GM23338 (cell line): ENCODE measurements at regions not wholly inside any gene's neighbourhood (a gene's known extent, or its start where the extent isn't known, plus 50 kb on each side); places are given as distances from the start of the nearest gene placed in this dataset.

ENCODE experiments used
- CREB1 ChIP-seq: fragments of 250-450 bp; sonication (Bioruptor Pico); IDR thresholded peaks from 2 replicates; pipeline ENCODE4 v1.5.0; 2020; ENCODE audit warnings: low read depth, mild to moderate bottlenecking, moderate library complexity
- EZH2 ChIP-seq: fragments of 200-600 bp; sonication (generic); IDR thresholded peaks from one replicate; pipeline ENCODE4 v1.8.0; 2017; ENCODE audit warnings: antibody characterized with exemption, mild to moderate bottlenecking, low read depth; ENCODE audit not compliant: unreplicated experiment
- EZH2phosphoT487 ChIP-seq: fragments of 200-600 bp; sonication (generic); IDR thresholded peaks from one replicate; pipeline ENCODE4 v1.8.1; 2018; ENCODE audit warnings: antibody characterized with exemption; ENCODE audit not compliant: unreplicated experiment
- JUNB ChIP-seq: IDR thresholded peaks from one replicate; pipeline ENCODE4 v1.6.1; 2016; ENCODE audit warnings: antibody characterized with exemption; ENCODE audit not compliant: unreplicated experiment
- NANOG ChIP-seq: IDR thresholded peaks from 2 replicates; pipeline ENCODE4 v1.6.1; 2016; ENCODE audit warnings: antibody characterized with exemption, borderline replicate concordance
- POLR2AphosphoS5 ChIP-seq: IDR thresholded peaks from 2 replicates; pipeline ENCODE4 v1.6.1; 2016; ENCODE audit warnings: antibody characterized with exemption, low read depth
- STAT1 ChIP-seq: IDR thresholded peaks from one replicate; pipeline ENCODE4 v1.6.1; 2016; ENCODE audit warnings: antibody characterized with exemption; ENCODE audit not compliant: unreplicated experiment
- ZNF114 ChIP-seq: fragments of 250-450 bp; sonication (Bioruptor Pico); IDR thresholded peaks from 2 replicates; pipeline ENCODE4 v1.5.0; 2020; ENCODE audit warnings: mild to moderate bottlenecking, moderate library complexity
- ZNF331 ChIP-seq: fragments of 250-450 bp; sonication (Bioruptor Pico); IDR thresholded peaks from 2 replicates; pipeline ENCODE4 v1.5.0; 2020; ENCODE audit warnings: low read depth, mild to moderate bottlenecking, moderate library complexity
- TF ChIP-seq, protein P1 (sequence below), 2 experiments: fragments of 200-600 bp in 1 of 2; sonication (generic) in 1 of 2; conservative IDR thresholded peaks; 2 replicates each; pipeline versions ENCODE4 v1.5.1 to v1.6.1; 2016 to 2017; ENCODE audit warnings: antibody characterized with exemption in 2 of 2, low read depth in 2 of 2, mild to moderate bottlenecking in 2 of 2, moderate library complexity in 1 of 2
- TF ChIP-seq, protein P2 (sequence below): IDR thresholded peaks from 2 replicates; pipeline ENCODE4 v1.6.1; 2016; ENCODE audit warnings: antibody characterized with exemption
- TF ChIP-seq, protein P3 (sequence below): IDR thresholded peaks from one replicate; pipeline ENCODE4 v1.6.1; 2018; ENCODE audit warnings: antibody characterized with exemption; ENCODE audit not compliant: unreplicated experiment
- TF ChIP-seq, protein P4 (sequence below): fragments of 250-450 bp; sonication (Bioruptor Pico); IDR thresholded peaks from 2 replicates; pipeline ENCODE4 v1.5.0; 2020; ENCODE audit warnings: mild to moderate bottlenecking, moderate library complexity

DNA sequence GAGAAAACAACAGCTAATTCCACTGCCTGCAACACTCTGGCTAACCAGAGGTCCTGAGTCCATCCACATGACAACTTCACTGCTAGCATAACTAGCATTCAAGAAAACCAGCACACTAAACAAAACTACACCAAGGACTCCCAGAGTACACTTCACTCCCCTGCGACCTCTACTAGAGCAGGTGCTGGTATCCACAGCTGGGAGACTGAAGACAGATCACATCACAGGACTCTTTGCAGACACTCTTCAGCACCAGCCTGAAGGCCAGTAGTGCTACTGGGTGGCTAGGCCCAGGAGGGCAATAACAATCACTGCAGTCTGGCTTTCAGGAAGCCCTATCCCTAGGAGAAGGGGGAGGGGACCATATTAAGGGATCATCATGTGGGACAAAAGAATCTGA is 54.4 kb upstream of the MYB start:
- TF ChIP-seq, protein P1, sequence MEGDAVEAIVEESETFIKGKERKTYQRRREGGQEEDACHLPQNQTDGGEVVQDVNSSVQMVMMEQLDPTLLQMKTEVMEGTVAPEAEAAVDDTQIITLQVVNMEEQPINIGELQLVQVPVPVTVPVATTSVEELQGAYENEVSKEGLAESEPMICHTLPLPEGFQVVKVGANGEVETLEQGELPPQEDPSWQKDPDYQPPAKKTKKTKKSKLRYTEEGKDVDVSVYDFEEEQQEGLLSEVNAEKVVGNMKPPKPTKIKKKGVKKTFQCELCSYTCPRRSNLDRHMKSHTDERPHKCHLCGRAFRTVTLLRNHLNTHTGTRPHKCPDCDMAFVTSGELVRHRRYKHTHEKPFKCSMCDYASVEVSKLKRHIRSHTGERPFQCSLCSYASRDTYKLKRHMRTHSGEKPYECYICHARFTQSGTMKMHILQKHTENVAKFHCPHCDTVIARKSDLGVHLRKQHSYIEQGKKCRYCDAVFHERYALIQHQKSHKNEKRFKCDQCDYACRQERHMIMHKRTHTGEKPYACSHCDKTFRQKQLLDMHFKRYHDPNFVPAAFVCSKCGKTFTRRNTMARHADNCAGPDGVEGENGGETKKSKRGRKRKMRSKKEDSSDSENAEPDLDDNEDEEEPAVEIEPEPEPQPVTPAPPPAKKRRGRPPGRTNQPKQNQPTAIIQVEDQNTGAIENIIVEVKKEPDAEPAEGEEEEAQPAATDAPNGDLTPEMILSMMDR (conservative IDR thresholded peaks at IDR 0.05; ENCODE audit: low read depth in 2 of 2), result no peak
- TF ChIP-seq, protein P2, sequence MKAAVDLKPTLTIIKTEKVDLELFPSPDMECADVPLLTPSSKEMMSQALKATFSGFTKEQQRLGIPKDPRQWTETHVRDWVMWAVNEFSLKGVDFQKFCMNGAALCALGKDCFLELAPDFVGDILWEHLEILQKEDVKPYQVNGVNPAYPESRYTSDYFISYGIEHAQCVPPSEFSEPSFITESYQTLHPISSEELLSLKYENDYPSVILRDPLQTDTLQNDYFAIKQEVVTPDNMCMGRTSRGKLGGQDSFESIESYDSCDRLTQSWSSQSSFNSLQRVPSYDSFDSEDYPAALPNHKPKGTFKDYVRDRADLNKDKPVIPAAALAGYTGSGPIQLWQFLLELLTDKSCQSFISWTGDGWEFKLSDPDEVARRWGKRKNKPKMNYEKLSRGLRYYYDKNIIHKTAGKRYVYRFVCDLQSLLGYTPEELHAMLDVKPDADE, result no peak
- TF ChIP-seq CREB1 (CRISPR knock-in tag) (no peak), POLR2AphosphoS5 (no peak), EZH2phosphoT487 (no peak), EZH2 (no peak), ZNF331 (no peak), NANOG (no peak), JUNB (no peak), STAT1 (no peak), ZNF114 (CRISPR knock-in tag) (no peak)
- TF ChIP-seq, protein P3, sequence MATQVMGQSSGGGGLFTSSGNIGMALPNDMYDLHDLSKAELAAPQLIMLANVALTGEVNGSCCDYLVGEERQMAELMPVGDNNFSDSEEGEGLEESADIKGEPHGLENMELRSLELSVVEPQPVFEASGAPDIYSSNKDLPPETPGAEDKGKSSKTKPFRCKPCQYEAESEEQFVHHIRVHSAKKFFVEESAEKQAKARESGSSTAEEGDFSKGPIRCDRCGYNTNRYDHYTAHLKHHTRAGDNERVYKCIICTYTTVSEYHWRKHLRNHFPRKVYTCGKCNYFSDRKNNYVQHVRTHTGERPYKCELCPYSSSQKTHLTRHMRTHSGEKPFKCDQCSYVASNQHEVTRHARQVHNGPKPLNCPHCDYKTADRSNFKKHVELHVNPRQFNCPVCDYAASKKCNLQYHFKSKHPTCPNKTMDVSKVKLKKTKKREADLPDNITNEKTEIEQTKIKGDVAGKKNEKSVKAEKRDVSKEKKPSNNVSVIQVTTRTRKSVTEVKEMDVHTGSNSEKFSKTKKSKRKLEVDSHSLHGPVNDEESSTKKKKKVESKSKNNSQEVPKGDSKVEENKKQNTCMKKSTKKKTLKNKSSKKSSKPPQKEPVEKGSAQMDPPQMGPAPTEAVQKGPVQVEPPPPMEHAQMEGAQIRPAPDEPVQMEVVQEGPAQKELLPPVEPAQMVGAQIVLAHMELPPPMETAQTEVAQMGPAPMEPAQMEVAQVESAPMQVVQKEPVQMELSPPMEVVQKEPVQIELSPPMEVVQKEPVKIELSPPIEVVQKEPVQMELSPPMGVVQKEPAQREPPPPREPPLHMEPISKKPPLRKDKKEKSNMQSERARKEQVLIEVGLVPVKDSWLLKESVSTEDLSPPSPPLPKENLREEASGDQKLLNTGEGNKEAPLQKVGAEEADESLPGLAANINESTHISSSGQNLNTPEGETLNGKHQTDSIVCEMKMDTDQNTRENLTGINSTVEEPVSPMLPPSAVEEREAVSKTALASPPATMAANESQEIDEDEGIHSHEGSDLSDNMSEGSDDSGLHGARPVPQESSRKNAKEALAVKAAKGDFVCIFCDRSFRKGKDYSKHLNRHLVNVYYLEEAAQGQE, result no peak
- TF ChIP-seq, protein P4, sequence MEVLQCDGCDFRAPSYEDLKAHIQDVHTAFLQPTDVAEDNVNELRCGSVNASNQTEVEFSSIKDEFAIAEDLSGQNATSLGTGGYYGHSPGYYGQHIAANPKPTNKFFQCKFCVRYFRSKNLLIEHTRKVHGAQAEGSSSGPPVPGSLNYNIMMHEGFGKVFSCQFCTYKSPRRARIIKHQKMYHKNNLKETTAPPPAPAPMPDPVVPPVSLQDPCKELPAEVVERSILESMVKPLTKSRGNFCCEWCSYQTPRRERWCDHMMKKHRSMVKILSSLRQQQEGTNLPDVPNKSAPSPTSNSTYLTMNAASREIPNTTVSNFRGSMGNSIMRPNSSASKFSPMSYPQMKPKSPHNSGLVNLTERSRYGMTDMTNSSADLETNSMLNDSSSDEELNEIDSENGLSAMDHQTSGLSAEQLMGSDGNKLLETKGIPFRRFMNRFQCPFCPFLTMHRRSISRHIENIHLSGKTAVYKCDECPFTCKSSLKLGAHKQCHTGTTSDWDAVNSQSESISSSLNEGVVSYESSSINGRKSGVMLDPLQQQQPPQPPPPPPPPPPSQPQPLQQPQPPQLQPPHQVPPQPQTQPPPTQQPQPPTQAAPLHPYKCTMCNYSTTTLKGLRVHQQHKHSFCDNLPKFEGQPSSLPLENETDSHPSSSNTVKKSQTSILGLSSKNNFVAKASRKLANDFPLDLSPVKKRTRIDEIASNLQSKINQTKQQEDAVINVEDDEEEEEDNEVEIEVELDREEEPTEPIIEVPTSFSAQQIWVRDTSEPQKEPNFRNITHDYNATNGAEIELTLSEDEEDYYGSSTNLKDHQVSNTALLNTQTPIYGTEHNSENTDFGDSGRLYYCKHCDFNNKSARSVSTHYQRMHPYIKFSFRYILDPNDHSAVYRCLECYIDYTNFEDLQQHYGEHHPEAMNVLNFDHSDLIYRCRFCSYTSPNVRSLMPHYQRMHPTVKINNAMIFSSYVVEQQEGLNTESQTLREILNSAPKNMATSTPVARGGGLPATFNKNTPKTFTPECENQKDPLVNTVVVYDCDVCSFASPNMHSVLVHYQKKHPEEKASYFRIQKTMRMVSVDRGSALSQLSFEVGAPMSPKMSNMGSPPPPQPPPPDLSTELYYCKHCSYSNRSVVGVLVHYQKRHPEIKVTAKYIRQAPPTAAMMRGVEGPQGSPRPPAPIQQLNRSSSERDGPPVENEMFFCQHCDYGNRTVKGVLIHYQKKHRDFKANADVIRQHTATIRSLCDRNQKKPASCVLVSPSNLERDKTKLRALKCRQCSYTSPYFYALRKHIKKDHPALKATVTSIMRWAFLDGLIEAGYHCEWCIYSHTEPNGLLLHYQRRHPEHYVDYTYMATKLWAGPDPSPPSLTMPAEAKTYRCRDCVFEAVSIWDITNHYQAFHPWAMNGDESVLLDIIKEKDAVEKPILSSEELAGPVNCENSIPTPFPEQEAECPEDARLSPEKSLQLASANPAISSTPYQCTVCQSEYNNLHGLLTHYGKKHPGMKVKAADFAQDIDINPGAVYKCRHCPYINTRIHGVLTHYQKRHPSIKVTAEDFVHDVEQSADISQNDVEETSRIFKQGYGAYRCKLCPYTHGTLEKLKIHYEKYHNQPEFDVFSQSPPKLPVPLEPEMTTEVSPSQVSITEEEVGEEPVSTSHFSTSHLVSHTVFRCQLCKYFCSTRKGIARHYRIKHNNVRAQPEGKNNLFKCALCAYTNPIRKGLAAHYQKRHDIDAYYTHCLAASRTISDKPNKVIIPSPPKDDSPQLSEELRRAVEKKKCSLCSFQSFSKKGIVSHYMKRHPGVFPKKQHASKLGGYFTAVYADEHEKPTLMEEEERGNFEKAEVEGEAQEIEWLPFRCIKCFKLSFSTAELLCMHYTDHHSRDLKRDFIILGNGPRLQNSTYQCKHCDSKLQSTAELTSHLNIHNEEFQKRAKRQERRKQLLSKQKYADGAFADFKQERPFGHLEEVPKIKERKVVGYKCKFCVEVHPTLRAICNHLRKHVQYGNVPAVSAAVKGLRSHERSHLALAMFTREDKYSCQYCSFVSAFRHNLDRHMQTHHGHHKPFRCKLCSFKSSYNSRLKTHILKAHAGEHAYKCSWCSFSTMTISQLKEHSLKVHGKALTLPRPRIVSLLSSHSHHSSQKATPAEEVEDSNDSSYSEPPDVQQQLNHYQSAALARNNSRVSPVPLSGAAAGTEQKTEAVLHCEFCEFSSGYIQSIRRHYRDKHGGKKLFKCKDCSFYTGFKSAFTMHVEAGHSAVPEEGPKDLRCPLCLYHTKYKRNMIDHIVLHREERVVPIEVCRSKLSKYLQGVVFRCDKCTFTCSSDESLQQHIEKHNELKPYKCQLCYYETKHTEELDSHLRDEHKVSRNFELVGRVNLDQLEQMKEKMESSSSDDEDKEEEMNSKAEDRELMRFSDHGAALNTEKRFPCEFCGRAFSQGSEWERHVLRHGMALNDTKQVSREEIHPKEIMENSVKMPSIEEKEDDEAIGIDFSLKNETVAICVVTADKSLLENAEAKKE (CRISPR knock-in tag), result no peak
